Bone marrow (tissue), 2 donors: ENCODE measurements at regions not wholly inside any gene's neighbourhood (a gene's known extent, or its start where the extent isn't known, plus 50 kb on each side); places are given as distances from the start of the nearest gene placed in this dataset.
"Not testable (repeated sequence)": the region's sequence is repeated elsewhere in the genome, so short reads cannot be mapped to it uniquely, and the experiment has no call there.

Experiments used
- DNase-seq, 2 donors: peaks; one replicate each; lab custom pipeline; 2025; lab: John Stamatoyannopoulos, UW

DNA sequence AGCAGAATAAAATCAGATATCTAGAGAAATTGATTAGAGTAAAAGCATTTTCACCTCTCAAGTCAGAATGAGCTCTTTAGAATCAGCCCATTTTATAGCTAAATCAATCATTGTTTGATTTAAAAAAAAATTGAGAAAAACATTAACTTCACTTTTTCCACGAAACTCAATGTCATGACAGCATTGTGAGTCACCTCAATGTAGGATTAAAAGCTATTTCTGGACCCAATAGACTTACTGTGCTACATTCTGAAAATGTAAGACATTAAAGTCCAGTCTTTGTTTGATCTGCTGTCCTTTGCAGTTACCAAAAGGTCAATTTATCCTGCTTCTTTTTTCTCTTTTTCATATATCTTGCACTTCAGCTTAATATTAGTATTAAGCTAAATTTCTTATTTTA is 519.4 kb upstream of the ZNF337 start:
- no peak for DNase-seq

DNA sequence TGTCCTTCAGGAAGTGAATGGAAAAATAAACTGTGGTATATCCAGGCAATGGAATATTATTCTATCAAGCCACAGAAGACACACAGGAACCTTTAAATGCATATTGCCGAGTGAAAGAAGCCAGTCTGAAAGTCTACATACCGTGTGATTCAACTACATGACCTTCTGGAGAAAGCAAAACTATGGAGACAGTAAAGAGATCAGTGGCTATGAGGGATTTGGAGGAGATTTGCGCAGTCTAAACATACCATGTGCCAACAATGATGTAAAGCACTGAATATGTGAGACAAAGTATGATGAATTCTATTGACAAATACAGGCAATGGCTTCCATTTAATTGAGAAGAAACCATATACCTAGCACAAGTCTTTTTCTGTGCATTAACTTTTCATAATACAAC is 518.3 kb upstream of the ZNF337 start:
- no peak for DNase-seq

DNA sequence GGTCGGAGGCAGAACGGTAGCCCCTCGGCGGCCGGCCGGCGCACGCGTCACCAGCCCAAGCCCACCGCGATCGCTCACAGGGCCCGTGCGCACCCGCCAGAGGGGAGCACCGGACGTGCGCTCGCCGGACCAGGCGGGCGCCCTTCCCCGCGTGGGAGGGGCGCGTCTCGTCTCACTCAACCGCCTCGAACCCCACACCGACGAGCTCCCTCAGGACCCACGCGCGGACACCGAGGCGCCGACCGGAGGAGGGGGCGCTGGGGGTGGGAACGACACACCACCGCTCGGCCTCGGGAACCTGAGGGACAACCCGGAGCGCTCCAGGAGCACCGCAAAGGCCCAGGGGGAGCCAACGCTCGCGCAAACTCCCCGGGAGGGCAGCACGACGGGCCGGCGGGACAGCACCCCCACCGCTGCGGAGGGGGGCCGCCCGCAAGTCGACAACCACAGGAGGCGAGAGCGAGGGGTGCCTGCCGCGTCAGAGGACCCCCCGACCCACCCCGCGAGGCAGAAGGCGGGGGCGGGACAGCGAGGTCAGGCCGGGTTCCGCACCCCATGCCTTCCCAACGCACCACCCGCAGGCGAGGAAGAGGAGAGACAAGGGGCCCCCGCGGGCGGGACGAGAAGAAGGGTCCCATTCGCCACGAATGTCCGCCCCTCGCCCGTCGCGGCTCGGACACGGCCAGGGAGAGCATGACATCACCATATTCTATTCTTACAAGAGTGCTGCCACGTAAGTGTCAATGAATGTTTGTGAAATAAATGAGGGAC is 512.7 kb upstream of the ZNF337 start:
- DNase-seq: no peak

DNA sequence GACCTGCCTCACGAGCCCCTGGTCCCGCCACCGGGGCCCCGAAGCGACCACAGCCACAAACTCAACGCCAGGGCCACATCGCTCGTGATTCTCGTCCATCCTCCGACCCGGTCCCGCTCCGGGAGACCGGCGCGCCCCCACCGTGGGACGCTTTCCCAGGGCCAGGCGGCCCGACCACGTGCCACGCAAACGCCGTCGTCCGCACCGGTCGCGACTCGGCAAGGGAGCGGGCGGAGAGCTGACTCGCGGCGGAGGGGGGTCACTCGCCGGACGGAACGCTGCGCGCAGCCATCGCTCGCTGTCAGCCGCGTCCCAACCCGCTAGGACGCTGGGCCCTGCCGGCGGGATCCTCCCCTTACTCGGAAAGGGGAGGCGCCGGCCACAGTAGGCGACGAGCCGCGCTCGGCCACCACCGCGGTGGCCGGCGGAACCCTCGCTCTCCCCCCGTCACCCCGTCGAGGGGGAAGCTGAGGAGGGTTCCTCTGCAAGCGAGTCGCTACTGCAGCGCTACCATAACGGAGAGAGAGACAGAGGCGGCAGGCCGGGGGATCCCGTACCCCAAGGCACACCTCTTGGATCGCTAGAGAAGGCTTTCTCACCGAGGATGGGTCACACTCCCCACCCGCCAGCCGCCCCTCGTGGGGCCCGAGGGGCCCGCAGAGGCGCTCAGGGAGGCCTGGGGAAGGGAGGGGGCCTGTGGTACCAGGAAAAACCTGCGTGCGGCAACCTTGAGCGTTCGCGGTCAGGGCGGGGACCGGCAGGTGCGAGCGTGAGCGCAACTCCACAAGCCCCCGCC is 511.8 kb upstream of the ZNF337 start:
- no peak for DNase-seq

DNA sequence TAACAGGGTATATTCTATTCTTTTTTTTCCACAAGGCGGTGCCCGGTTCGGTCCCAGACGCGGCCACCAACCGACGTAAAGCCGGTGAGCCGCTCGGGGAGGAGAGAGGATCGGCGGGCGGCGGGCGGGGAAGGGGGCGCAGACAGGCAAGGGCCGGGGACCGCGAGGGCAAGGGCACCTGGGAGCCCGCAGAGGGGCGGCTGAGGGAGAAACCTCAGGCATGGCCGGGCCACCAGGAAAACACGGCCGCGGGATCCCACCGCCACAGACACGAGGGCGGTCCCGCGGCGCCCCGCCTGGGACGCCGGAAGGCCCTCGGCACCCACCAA is 511.3 kb upstream of the ZNF337 start:
- not testable (repeated sequence) for DNase-seq

DNA sequence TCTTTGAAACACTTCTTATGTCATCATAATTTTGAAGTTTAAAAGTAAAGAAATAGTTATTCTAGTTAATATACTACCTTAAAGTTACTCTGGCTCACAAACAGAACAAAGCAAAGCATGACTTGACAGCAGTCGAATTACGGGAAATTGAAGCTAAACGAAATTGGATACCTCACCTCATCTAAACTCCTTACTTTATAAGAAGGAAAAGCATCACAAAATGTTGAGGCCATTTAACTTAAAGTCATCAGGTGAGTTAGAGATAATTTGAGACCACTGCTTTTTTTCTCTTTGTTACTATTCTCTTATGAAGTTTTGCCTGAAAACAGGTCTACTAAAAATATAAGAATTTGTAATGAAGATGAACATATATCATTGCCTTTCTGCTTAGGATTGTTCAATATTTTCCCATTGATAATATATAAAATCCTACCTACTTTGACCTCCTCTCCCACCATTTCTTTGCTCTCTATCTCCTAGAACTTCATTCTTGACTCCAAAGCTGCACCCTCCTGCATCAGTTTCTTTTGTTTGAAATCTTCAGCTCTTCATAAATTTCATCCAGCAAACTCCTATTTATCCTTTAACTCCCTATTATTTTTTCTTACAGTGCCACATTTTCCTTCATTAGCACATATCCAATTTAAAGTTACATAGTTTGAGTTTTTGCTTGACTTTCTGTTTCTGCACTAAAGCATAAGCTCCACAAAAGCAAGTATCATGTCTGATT is 510.7 kb upstream of the ZNF337 start:
- no peak for DNase-seq

DNA sequence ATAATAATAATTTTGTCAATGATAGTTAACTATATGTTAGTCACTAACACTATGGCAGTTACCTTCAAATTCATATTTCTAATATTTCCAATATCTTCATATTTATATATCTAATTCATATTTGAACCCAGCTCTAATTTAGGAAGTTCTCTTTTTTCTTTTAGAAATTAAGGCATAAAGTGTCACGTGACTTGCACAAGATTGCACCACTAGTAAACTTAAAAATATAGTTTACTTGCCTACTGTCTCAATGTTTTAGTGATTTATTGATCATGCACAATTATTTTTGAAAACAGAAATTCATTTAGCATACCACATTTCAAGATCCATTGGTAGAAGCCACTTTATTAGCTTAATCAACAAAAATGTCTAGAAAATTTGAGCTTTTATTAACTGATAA is 508.7 kb upstream of the ZNF337 start:
- no peak for DNase-seq

DNA sequence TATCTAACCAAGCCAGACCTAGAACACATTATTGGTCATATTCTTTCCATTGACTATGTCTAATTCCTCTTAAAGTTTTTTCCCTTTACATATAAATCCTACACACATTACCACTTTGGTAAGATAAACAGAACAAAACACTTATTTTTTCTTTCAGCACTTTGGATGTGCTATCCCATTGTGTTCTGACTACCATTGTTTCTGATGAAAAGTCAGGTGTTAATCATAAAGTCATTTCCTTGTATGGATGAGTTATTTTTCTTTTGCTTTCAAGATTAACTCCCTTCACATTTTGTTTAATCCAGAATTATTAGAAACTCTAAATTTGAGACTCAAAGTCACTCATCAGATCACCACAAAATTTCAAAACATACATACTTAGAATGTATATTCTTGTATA is 504.4 kb upstream of the ZNF337 start:
- not testable (repeated sequence) for DNase-seq

DNA sequence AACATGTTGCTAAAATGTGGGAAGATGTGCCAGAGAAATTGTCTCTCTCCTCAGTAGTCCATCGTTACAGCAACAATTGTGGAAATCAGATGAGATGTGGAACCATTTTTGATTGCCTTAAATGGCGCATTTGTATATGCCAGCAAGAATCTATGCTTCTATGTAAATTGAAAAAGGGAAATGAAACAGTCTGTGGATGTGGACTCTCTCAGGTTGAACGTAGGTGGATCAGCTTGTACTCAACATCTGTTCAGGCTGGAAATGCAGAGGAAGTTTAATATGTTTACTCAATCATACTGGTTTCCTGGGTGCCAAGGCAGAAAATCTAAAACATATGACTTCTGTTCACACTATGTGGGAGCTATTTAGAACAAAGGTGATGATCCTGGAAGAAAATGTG is 490.7 kb upstream of the ZNF337 start:
- DNase-seq: not testable (repeated sequence)

DNA sequence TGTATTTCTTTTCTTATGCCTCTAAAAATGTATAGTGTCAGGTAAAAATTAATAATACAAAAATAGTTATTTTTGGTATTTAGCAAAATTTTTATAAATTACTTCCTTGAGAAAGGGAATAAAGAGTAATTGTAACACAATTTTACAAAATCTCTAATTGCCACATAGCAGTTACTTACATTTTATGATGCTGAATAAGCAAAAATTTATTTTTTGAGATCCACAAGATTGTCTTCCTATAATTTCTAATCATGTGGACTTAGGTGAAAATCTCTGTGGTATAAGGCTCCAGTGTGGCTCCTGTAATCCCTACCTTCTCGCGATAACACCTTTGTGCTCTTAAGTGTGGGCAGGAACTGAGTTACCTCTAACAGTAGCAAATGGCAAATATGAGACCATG is 487.1 kb upstream of the ZNF337 start:
- not testable (repeated sequence) for DNase-seq

DNA sequence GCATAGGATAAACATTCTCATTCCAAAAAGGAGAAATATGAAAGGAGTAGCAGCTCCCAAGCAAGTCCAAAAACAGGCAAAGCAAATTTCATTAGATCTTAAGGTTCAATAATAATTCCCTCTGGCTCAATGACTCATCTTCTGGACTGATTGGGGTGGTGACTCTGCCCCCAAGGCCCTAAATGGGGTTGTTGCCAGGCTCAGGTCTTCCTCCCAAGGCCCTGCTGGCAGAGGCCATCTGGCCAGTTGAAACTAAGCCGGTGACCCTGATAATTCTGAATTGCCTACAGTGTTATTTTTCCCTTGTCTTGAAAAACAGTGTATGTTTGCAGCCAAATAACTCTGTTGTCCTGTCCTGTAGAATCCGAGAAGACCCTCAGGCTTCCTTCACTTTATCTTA is 484.7 kb upstream of the ZNF337 start:
- DNase-seq: not testable (repeated sequence)

DNA sequence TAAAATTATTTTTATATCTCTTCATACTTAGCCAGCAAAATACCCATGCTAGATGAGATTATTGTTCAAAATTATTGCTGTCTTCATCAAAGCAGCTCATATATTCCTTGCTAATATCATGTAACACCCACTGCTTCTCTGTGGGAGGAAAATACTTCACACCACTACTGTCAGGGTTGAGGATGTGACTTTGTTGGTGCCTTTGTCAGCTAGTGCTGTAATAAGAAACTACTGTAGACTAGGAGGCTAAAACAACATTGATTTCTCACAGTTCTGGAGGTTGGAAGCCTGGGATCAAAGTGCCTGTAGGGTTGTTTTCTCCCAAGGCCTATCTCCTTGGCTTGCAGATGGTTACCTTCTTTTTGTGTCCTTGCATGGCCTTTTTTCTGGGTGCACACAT is 475.2 kb upstream of the ZNF337 start:
- DNase-seq: not testable (repeated sequence)

DNA sequence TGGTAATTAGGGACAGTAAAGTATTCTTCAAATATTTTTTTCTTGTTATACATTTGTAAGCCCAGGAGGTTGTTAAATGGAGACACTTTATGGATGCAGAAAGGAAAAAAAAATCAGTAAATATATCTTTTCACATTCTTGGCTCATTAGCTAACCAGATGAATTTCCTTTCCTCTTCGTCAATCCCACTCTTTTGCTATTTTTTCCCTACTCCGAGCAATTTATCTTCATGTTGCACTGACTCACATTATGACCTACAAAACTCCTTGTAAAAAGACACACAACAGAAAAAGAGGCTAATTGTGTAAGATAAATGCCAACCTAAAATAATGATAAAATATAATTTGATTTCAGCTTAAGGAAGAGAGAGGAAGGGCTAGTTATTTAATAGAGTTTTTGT is 472.9 kb upstream of the ZNF337 start:
- DNase-seq: no peak

DNA sequence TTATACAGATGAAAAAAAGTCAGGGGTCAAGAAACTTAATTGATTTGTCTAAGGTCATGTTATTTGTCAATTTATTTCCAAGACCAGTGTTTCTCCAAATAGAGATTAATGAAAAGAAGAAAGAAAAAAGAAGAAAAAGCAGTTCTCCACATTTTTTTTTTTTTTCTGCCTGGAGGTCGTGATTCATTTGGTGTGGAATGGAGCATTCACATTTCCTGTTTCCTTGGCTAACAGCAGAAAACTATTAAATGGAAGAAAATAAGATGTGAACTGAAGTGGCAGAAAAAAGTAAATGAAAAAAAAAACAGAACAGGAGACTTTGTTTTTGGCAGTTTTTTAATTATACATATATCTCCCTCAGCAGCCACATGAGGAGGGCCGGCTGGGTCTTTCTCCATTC is 470.8 kb upstream of the ZNF337 start:
- no peak for DNase-seq

DNA sequence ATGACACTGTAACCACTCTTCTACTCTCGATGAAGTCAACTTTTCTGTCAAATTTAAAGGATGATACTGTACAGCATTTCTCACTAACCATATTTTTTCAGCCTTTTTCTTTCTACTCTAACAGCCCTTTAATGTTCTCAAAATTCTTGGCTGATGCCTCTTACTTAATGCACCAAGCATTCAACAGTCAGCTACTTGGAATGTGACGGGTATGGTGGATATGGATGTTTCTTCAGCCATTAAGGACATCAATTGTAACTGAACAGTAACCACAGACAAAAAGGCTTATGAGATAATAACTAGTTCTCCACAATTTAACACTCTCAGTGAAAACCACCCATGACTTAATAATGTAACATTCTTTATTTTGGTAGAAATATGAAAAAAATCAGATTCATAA is 467.2 kb upstream of the ZNF337 start:
- no peak for DNase-seq

DNA sequence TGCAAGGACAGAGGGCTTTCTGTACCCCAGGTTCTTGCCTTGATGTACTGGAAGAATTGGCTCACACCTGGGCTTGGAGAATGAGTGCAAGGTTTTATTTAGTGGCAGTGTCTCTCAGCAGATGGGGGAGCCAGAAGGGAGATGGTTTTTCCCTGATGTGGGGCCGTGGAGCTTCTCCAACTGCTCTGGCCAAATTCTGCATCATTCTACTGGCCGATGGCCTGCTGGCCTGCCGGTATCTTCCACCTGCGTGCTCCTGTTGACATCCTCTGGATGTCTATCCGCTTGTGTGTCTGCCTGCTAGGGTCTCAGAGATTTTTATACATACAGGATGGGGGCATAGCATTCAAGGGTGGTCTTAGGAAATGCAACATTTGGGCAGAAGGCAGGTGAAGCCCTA is 466.5 kb upstream of the ZNF337 start:
- not testable (repeated sequence) for DNase-seq

DNA sequence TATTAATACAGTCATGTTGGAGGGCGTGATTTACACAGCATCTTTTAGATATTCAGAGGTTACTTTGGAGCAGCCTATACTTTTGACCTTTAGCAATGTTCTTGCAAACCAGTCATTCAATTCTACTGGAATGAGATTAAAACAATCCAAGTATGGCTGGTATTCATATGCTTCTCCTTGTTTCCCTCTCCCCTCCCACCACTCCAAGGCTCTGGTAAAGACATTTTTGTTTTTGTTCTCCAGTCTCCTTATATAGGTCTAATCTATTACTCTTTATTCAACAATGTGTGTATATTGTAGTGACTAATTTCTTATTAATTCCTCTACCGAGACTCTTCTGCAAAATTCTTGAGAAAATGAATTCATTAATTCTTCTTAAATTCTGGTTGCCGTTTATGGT is 465.1 kb upstream of the ZNF337 start:
- not testable (repeated sequence) for DNase-seq

DNA sequence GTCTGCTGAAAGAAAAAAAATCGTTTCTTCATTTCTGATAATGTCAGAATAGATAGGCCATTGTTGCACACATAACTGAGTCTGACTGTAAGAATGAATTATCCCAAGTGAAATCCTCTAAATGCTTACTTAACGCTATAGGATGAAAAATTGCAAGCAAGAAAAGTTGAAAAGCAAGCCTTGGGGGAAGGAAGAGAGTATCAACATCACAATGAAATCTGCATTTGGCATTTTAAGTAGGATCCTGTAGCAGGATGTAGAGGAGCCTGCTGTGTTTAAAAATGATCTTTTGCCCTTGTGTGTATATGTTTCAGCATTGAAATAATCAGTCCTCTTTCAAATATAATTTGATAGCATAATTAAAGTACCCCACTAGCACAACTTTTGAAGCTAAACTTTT is 464.3 kb upstream of the ZNF337 start:
- not testable (repeated sequence) for DNase-seq

DNA sequence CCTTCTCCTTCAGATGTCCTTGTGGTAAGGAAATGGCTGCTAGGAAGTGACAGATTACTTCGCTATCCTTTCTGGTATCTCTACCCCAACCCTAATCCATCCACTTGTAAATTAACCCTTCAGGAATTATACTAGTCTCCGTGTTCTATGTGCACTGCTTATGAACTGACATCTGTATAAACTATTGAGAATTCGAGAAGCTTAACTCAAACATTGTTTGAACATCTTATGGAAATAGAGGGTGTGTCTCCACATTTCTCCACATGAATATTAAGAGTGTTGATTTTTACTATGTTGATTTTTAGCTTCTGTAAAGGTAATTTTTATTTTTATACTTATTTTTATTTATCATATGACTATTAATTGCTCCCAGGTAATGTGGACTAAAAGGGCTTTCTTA is 457.6 kb upstream of the ZNF337 start:
- no peak for DNase-seq

DNA sequence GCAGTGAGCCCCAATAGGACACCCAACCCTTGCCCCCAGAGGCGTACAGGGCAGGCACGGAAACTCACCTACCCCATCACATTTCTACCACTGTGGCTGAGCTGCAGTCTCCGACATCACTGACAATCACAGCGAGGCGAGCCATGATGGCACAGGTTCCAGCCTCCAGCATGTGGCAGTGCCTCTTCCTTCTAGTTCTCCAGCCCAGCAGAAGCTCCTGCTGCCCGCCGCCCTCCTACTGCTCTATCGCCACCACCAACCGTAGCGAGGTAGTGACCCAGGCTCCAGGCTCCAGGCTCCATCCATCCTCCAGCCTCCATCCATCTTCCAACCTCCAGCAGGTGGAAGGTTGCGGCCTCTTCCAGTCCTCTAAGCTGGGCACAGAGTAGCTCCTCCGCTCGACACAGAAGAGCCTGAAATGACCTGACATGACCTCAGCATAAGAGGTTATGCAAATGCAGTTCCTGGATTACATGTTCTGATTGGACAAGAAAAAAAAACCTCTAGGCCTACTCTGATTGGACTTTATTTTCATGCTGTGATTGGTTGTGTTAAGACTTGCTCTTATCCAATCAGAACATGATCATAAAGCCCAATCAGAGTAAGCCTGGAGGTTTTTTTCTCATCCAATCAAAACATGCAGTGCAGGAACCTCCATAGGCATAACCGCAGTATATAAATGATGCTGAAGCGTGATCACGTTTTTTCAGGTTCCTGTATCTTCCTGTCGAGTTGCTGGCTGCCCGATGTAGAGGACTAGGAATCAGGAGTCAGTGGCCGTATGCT is 438.9 kb upstream of the ZNF337 start:
- DNase-seq: no peak

DNA sequence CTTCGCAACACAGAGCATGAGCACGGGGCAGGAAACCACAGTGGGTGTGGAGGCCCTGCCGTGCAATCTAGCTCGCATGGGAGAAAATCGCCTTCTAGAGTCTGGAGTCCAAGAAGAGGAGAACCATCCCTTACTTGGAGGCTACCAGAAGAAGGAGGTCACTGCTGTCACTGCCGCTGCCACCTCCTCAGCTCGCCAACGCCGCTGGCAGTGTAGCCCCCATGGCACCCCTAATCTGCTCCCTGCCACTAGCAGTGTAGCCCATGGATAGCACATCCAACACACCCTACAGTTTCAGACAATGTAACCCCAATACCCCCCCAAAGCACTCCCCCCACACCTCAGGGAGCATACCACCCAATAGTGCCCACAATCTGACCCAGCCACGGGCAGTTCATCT is 438.0 kb upstream of the ZNF337 start:
- DNase-seq: no peak

DNA sequence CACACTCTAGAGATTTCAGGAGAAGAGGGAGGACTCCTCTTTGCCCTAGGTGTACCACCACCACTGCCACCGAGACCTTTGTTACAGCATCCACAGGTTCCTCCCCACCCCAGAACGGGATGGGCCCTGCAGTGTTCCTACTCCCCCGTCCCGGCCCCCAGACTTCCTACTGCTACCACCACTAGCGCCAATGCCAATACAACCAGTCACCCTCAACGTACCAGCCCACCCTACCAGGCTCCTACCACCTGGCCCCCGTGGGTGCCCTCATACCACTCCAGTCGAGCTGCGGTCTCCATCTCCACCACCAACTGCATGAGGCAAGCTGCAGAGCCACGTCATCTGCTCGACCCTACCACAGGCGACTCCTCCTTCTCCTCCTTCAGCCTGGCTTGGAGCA is 437.1 kb upstream of the ZNF337 start:
- DNase-seq: not testable (repeated sequence)
